ENCODE measurements at regions not wholly inside any gene's neighbourhood (a gene's known extent, or its start where the extent isn't known, plus 50 kb on each side); places are given as distances from the start of the nearest gene placed in this dataset.

DNA sequence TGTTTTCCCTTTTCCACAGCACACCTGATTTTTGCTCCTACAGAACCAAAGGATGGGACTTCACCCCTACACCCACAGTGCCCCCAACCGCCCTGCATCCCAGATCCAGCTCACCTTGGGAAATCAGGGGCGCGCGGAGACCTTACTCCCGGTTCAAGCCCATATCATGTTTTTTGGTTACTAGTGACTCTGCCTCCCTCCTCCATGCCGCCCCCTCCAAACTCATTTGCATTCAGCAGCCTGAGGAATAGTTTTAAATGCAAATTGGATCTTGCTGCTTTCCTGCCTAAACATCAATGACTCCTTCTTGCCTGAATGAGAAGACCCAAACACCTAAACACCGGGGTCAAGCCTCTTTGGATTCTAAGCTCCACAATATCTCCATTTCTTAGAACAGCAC is 331.8 kb downstream of the TMEM114 start:
- no peaks in the 10 kb centered on the region for H4K20me1 ChIP-seq (ENCODE audit: insufficient read depth)
- ATAC-seq (no peak), DNase-seq (ENCODE audit: low read depth, low spot score) (no peak)
- POLR2A ChIA-PET, result no interaction called here
- CTCF ChIA-PET, result no interaction called here
- no peaks in the 10 kb centered on the region for H3K36me3 ChIP-seq (ENCODE audit: control insufficient read depth in 1 of 2, insufficient read depth in 2 of 2, low read length in 2 of 2)
- no peak overlapping the region for H2AFZ ChIP-seq (ENCODE audit: low read depth, low read length, poor library complexity, severe bottlenecking)
- H3K9me2 ChIP-seq (ENCODE audit: insufficient read depth), result no peaks in the 10 kb centered on the region
- H3K9ac ChIP-seq (ENCODE audit: low read length), result no peak overlapping the region
- no TSS peak for BruUV-seq (replicated peaks)
- peaks cover 0 to 4% of the 10 kb centered on the region in 2 experiments; a peak in 2 of 4 replicates for H3K9me3 ChIP-seq (ENCODE audit: control insufficient read depth in 1 of 2, insufficient read depth in 1 of 2, low read depth in 1 of 2, low read length in 2 of 2)
- H3K4me3 ChIP-seq (replicated peaks in 1 of 2; ENCODE audit: low read depth in 1 of 2, low read length in 2 of 2), result no peak overlapping the region
- no peaks in the 10 kb centered on the region for H3K27me3 ChIP-seq (ENCODE audit: insufficient read depth, low read length)
- no peak overlapping the region for H3K27ac ChIP-seq (ENCODE audit: low read depth, low read length)
- TF ChIP-seq RAD21 (IDR thresholded peaks at IDR 0.05; ENCODE audit: low read depth) (no peak), POLR2AphosphoS5 (IDR thresholded peaks at IDR 0.05; ENCODE audit: low read depth, low read length) (no peak), YY1 (IDR thresholded peaks at IDR 0.05; ENCODE audit: extremely low read depth, insufficient replicate concordance, low read depth, low read length) (no peak), ZNF274 (IDR thresholded peaks at IDR 0.05; ENCODE audit: low read depth, low read length) (no peak), CEBPB (IDR thresholded peaks at IDR 0.05; ENCODE audit: low read depth) (no peak), ATF3 (IDR thresholded peaks at IDR 0.05) (no peak)
- RAD21 ChIA-PET (ENCODE audit: low non-redundant PET in 1 of 2, low total read pairs in 2 of 2, uncharacterized antibody in 2 of 2, unreplicated experiment in 2 of 2), result no interaction called here
- intact Hi-C loops (cut with micrococcal nuclease), result no loop called here
- no peaks in the 10 kb centered on the region for H3K79me2 ChIP-seq (ENCODE audit: insufficient read depth, low read length)
- H3K4me2 ChIP-seq (ENCODE audit: low read length), result no peak overlapping the region
- no peaks in the 10 kb centered on the region for H3K4me1 ChIP-seq (ENCODE audit: control insufficient read depth in 1 of 2, insufficient read depth in 2 of 2, low read length in 2 of 2)

DNA sequence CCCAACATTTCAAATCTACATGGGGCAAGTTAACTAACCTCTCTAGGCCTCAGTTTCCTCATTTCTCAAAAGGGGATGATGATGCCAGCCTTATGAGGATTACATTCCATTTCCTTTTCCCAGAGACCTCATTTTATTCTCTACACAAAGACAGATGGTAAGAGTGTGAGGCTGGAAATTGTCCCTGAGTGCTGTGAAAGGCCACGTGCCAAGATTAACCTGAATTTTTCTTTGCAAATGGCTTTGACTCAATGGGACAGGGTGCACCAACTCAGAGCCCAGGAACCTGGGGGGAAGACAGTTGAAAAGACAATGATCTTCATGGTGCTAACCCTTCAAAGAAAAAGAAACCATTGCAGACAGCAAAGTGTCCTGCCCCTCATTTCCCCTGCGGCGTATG is 332.8 kb downstream of the TMEM114 start:
- intact Hi-C loops (cut with micrococcal nuclease), result no loop called here
- H2AFZ ChIP-seq (ENCODE audit: low read depth, low read length, poor library complexity, severe bottlenecking), result no peak overlapping the region
- no peak for ATAC-seq

More for the DNA sequence above, 332.8 kb downstream of the TMEM114 start:
- ChIA-PET CTCF (no interaction called here), POLR2A (no interaction called here), RAD21 (ENCODE audit: low non-redundant PET in 1 of 2, low total read pairs in 2 of 2, uncharacterized antibody in 2 of 2, unreplicated experiment in 2 of 2) (no interaction called here)
- no peaks in the 10 kb centered on the region for H3K4me1 ChIP-seq (ENCODE audit: control insufficient read depth in 1 of 2, insufficient read depth in 2 of 2, low read length in 2 of 2)
- BruUV-seq (replicated peaks), result no TSS peak
- H3K27ac ChIP-seq (ENCODE audit: low read depth, low read length), result no peak overlapping the region
- no peaks in the 10 kb centered on the region for H3K36me3 ChIP-seq (ENCODE audit: control insufficient read depth in 1 of 2, insufficient read depth in 2 of 2, low read length in 2 of 2)
- no peaks in the 10 kb centered on the region for H3K79me2 ChIP-seq (ENCODE audit: insufficient read depth, low read length)
- H3K4me2 ChIP-seq (ENCODE audit: low read length), result no peak overlapping the region
- H3K27me3 ChIP-seq (ENCODE audit: insufficient read depth, low read length), result no peaks in the 10 kb centered on the region
- DNase-seq (ENCODE audit: low read depth, low spot score), result no peak
- no peak overlapping the region for H3K9ac ChIP-seq (ENCODE audit: low read length)
- no peaks in the 10 kb centered on the region for H3K9me2 ChIP-seq (ENCODE audit: insufficient read depth)
- no peaks in the 10 kb centered on the region for H4K20me1 ChIP-seq (ENCODE audit: insufficient read depth)
- no peak overlapping the region for H3K4me3 ChIP-seq (replicated peaks in 1 of 2; ENCODE audit: low read depth in 1 of 2, low read length in 2 of 2)
- peaks cover 0 to 4% of the 10 kb centered on the region in 2 experiments; a peak in 2 of 4 replicates for H3K9me3 ChIP-seq (ENCODE audit: control insufficient read depth in 1 of 2, insufficient read depth in 1 of 2, low read depth in 1 of 2, low read length in 2 of 2)
- TF ChIP-seq TCF7L2 (IDR thresholded peaks at IDR 0.05; ENCODE audit: borderline replicate concordance, extremely low read depth, insufficient read depth, insufficient read length), result no peak
- TF ChIP-seq YY1 (IDR thresholded peaks at IDR 0.05; ENCODE audit: extremely low read depth, insufficient replicate concordance, low read depth, low read length), result no peak
- TF ChIP-seq, protein P1, sequence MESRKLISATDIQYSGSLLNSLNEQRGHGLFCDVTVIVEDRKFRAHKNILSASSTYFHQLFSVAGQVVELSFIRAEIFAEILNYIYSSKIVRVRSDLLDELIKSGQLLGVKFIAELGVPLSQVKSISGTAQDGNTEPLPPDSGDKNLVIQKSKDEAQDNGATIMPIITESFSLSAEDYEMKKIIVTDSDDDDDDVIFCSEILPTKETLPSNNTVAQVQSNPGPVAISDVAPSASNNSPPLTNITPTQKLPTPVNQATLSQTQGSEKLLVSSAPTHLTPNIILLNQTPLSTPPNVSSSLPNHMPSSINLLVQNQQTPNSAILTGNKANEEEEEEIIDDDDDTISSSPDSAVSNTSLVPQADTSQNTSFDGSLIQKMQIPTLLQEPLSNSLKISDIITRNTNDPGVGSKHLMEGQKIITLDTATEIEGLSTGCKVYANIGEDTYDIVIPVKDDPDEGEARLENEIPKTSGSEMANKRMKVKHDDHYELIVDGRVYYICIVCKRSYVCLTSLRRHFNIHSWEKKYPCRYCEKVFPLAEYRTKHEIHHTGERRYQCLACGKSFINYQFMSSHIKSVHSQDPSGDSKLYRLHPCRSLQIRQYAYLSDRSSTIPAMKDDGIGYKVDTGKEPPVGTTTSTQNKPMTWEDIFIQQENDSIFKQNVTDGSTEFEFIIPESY (IDR thresholded peaks at IDR 0.05; ENCODE audit: extremely low read depth, insufficient replicate concordance, low read length), result no peak
- no peak for TF ChIP-seq EZH2phosphoT487 (IDR thresholded peaks at IDR 0.05; ENCODE audit: borderline replicate concordance)
- no peak for TF ChIP-seq SIN3A (IDR thresholded peaks at IDR 0.05; ENCODE audit: low read depth)
- no peak for TF ChIP-seq POLR2A (IDR thresholded peaks at IDR 0.05; ENCODE audit: borderline replicate concordance, extremely low read depth, insufficient read depth, insufficient read length)
- TF ChIP-seq ATF3 (IDR thresholded peaks at IDR 0.05), result no peak

All from HCT116 (cell line).